ENCODE measurements at regions not wholly inside any gene's neighbourhood (a gene's known extent, or its start where the extent isn't known, plus 50 kb on each side); places are given as distances from the start of the nearest gene placed in this dataset.

DNA sequence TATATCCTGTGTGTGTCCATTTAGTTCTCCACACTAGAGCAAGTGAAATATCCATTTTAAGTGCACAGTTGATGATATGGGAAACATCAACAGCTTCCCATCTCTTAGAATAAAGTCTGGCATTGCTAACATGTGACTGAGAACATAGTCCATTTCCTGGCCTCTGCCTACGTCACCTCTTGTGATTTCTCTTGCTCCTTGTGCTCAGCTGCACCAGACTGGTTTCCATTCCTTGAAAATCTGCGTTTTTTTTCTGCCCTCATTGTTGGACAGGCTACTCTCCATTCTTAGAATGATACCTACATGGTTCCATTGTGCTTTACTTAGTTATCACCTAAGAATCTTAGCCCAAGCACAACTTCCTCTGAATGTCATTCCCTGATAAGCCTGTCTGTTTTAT, 851.2 kb upstream of the ID2 start:
- Histone ChIP-seq H3K27me3 (no peaks in the 10 kb centered on the region), H3K27ac (no peak overlapping the region), H3K4me3 (replicated peaks in 1 of 3) (no peak overlapping the region), H3K9me3 (no peaks in the 10 kb centered on the region), H3K4me1 (peaks cover 23 to 24% of the 10 kb centered on the region in 2 donors), H3K36me3 (no peaks in the 10 kb centered on the region)
- no peak for TF ChIP-seq POLR2A (IDR thresholded peaks at IDR 0.05)
- TF ChIP-seq, protein P1, sequence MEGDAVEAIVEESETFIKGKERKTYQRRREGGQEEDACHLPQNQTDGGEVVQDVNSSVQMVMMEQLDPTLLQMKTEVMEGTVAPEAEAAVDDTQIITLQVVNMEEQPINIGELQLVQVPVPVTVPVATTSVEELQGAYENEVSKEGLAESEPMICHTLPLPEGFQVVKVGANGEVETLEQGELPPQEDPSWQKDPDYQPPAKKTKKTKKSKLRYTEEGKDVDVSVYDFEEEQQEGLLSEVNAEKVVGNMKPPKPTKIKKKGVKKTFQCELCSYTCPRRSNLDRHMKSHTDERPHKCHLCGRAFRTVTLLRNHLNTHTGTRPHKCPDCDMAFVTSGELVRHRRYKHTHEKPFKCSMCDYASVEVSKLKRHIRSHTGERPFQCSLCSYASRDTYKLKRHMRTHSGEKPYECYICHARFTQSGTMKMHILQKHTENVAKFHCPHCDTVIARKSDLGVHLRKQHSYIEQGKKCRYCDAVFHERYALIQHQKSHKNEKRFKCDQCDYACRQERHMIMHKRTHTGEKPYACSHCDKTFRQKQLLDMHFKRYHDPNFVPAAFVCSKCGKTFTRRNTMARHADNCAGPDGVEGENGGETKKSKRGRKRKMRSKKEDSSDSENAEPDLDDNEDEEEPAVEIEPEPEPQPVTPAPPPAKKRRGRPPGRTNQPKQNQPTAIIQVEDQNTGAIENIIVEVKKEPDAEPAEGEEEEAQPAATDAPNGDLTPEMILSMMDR (IDR thresholded peaks at IDR 0.05), result no peak
- WGBS, 2 donors, result 81 to 88% methylated on average over 2 of the region's 2 CpGs
- intact Hi-C loops (cut with DNase I), result no loop called here
- no peak for DNase-seq

DNA sequence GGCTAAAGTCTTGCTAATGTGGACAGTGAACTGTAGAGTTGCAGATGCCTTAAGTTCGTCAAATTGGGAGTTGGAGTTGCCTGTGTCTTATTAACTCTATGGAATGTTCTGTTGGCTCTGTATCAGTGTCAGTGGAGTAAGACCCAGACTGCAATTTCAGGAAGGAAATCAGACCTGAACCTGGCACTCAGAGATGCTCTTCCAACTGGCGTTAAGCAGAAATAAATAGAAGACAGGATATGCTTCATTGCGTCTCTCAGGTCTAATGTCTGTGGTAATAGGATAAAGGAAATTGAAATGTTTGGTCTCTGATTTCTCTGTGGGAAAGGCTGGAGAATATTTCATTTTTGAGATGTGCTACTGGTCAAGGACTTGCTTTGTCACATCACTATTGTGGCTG, 846.7 kb upstream of the ID2 start:
- Histone ChIP-seq H3K4me3 (replicated peaks in 1 of 3) (no peak overlapping the region), H3K27ac (peak overlapping the region; percentile 23 to 78 (median 62)), H3K27me3 (no peaks in the 10 kb centered on the region), H3K9me3 (no peaks in the 10 kb centered on the region), H3K36me3 (no peaks in the 10 kb centered on the region), H3K4me1 (peaks cover 25 to 29% of the 10 kb centered on the region in 2 donors)
- WGBS, 2 donors, result 29 to 35% methylated on average over 3 of the region's 3 CpGs
- TF ChIP-seq, protein P1 (IDR thresholded peaks at IDR 0.05), result no peak
- TF ChIP-seq POLR2A (IDR thresholded peaks at IDR 0.05), result no peak
- intact Hi-C loops (cut with DNase I), result no loop called here
- no peak for DNase-seq

DNA sequence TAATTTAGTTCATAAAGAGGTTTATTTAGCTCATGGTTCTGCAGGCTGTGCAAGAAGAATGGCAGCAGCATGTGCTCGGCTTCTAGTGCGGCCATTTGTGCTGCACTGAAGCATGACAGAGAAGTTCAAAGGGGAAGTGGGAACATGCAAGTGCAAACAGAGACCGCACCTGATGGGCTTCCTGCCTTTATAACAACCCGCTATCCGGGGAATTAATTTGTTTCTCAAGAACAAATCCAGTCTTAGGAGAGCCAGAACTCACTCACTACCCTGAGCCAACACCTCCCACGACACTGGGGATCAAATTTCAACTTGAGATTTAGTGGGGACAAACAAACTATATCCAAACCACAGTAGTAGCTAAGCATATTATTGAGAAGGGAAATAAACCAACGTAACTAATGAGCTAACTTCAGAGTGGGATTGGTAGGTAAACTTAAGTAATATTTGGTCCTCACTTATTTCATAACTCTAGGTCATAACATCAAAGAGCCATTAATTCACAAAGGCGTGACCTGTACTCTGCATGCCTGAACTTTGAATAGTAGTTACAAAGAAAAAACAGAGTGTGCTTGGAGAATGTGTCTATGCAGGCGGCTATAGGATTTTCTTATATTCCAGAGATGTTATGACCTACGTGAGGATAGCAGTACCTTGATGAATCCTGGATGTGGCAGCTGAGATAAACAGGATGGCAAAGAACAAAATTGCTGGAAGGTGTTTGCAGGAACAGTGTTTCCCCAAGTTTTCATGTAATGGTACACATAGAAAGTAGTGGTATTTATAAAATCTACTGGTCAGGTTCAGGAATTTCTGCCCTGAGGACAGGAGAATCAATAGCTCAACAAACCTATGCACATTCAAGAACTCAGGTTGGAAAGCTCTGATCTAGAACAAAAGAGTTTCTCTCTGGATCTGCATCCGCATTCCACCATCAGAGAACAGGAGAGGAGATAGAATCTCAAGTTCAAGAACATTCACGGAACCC, 845.9 kb upstream of the ID2 start:
- intact Hi-C loops (cut with DNase I), result no loop called here
- peak overlapping the region; percentile 60 to 78 (median 62) for H3K27ac ChIP-seq
- no peaks in the 10 kb centered on the region for H3K9me3 ChIP-seq
- H3K36me3 ChIP-seq, result no peaks in the 10 kb centered on the region
- peaks cover 25 to 29% of the 10 kb centered on the region in 2 donors for H3K4me1 ChIP-seq
- no peak for TF ChIP-seq POLR2A (IDR thresholded peaks at IDR 0.05)
- TF ChIP-seq, protein P1 (IDR thresholded peaks at IDR 0.05), result no peak
- DNase-seq, result peak; percentile 84 to 87
- no peak overlapping the region for H3K4me3 ChIP-seq (replicated peaks in 1 of 3)
- 33 to 34% methylated on average over 12 of the region's 12 CpGs for WGBS, 2 donors
- H3K27me3 ChIP-seq, result no peaks in the 10 kb centered on the region

DNA sequence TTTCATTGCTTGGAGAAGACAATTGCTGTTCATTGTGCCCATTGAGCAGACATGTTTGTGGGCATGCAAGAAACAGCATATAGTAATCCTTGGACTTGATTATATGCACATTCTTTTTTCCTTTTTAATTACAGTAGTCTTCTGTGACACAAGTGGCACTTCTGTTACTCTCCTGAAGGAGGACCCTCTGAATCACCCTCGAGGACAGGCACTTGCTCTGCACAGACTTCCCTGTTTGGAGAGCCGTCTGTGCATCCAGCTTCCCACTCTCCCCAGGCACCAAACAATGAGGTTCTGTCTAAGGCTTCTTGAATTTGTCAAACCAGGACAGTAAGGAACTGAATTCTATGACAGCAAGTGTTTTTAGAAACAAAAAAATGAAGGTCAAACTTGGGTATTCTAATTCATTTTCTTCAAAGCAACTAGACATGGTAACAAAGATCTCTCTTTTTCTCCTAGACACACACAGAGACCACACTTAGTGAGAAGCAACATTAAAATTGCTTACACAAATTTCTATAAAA, 844.6 kb upstream of the ID2 start:
- no peaks in the 10 kb centered on the region for H3K9me3 ChIP-seq
- H3K4me1 ChIP-seq, result peaks cover 25 to 26% of the 10 kb centered on the region in 2 donors
- H3K27ac ChIP-seq, result no peak overlapping the region
- TF ChIP-seq, protein P1 (IDR thresholded peaks at IDR 0.05), result no peak
- intact Hi-C loops (cut with DNase I), result no loop called here
- H3K4me3 ChIP-seq (replicated peaks in 1 of 3), result no peak overlapping the region
- no peaks in the 10 kb centered on the region for H3K27me3 ChIP-seq
- DNase-seq, result no peak
- 32 to 35% methylated on average over 2 of the region's 2 CpGs for WGBS, 2 donors
- no peaks in the 10 kb centered on the region for H3K36me3 ChIP-seq

DNA sequence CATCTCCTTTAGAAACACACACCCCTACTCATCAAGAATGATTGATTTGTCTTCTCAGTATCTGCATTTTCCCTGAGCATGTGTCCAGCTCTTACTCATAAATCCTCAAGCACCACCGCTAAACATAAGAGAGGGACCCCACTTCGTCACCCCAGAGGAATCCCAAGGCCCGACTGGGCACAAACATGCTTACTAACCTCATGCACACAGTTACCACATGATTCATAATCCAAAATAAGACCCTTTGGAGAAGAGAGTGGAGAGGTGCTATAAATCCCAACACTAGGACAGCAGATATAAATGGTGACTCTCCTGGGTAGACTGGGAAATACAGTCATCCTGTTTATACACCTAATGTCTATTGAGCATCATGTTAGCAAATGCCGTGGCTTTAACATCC, 843.2 kb upstream of the ID2 start:
- Histone ChIP-seq H3K36me3 (no peaks in the 10 kb centered on the region), H3K9me3 (no peaks in the 10 kb centered on the region), H3K27me3 (no peaks in the 10 kb centered on the region), H3K4me3 (replicated peaks in 1 of 3) (no peak overlapping the region), H3K4me1 (peaks cover 25 to 26% of the 10 kb centered on the region in 2 donors), H3K27ac (no peak overlapping the region)
- intact Hi-C loops (cut with DNase I), result no loop called here
- no peak for TF ChIP-seq POLR2A (IDR thresholded peaks at IDR 0.05)
- TF ChIP-seq, protein P1 (IDR thresholded peaks at IDR 0.05), result no peak
- 93 to 97% methylated on average over 4 of the region's 4 CpGs for WGBS, 2 donors
- no peak for DNase-seq
